Islet of Langerhans (tissue), 1 donor: ENCODE measurements at regions not wholly inside any gene's neighbourhood (a gene's known extent, or its start where the extent isn't known, plus 50 kb on each side); places are given as distances from the start of the nearest gene placed in this dataset.
A peak's percentile ranks its signal among the peaks of the same experiment; 100 is the strongest.
"Not testable (repeated sequence)": the region's sequence is repeated elsewhere in the genome, so short reads cannot be mapped to it uniquely, and the experiment has no call there.

Source experiments
- FAIRE-seq: peaks from one replicate; lab custom pipeline; 2011; peaks lifted over from hg19 to GRCh38; lab: Jason Lieb, UNC

DNA sequence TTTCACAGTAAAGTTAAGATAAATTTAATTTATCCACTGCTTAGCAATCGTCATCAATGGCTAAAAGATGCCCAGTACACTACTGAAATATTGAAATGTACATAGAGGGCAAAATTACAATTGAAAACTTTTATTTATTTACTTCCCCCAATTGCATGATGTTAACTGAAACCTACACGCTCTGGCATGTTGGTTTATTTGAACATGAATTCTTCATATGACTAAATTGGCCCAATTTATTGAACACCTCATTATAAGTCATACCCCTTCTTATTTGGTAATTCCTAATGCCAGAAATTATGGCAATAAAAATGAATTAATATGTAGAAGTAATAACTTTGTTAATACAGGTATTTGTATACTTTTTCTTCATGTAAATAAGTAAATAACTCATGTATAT, 183.0 kb upstream of the ZC3H15 start:
- FAIRE-seq = no peak

GRCh38 chr2:186304064-186304463, 182.0 kb upstream of the ZC3H15 start:
- no peak for FAIRE-seq

DNA sequence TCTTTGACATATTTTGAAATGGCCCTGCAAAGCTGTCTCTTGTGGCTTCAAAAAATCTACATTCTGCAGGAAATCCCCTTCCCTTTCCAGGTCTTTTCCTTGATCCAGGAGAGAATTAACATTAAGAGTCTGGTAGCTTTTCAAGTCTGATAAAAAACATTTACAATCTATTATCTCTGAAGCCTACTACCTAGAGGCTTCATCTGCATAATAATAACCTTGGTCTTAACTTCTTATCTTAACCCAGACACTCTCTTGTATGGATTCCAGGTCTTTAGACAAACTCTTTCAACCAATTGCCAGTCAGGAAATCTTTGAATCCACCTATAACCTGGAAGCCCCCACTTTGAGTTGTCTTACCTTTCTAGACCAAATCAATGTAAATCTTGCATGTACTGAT, 179.3 kb upstream of the ZC3H15 start:
- no peak for FAIRE-seq

GRCh38 chr2:186307871-186308270, 178.2 kb upstream of the ZC3H15 start:
- FAIRE-seq = no peak

DNA sequence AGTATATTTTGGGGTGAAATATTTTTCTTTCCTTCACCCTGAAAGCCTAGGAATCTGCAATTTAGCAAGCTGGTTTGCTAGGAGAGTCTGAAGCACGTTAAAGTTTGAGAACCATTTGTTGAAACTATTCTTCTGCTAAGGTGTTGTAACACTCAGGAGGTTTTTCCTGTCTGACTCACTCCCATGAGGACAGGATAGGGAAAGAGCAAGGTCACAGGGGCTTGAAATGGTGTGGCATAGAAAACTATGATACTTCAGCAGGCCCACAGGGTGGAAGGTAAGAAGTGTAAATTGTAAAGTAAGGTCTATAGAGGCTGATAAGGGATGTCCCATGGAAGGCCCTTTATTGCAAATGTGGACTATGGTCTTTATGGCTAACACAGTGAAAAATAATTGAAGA, 177.7 kb upstream of the ZC3H15 start:
- FAIRE-seq = no peak

DNA sequence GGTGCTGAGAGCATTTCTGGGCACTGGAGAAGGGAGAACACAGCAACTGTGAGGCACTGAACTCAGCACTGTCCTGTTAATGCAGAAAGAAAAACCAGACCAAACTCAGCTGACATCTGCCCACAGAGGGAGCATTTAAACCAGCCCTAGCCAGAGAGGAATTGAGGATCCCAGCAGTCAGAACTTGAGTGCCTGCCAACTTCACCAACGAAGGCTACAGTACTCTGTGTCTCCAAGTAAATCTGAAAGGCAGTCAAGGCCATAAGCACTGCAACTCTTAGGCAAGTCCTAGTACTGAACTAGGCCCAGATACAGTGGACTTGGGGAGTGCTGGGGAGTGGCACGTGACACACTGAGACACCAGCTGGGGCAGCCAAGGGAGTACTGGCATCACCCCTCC, 176.2 kb upstream of the ZC3H15 start:
- no peak for FAIRE-seq

GRCh38 chr2:186319105-186319504, 167.0 kb upstream of the ZC3H15 start:
- FAIRE-seq = no peak

- no peak for FAIRE-seq
Observed at GRCh38 chr2:186325827-186326535, 160.1 kb upstream of the ZC3H15 start.

- no peak for FAIRE-seq
Observed at GRCh38 chr2:186327251-186327868, 158.7 kb upstream of the ZC3H15 start.

DNA sequence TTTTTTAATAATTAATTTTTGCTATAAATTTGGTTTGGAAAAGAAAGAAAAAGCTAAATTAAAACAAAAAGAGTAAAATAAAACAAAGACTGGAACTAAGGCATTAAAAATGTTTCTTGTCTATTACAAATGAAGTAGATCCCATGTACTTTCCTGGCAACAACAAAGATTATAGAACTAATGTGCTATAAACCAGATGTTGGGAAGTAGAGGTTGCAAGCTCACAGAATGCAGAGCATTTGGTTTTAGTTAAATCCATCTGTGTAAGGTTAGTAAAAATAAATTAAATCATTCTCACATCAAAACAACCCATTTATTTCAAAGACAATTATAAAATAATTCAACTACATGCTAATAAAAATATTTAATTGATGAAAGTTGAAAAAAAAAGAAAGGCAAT, 157.2 kb upstream of the ZC3H15 start:
- FAIRE-seq = no peak

GRCh38 chr2:186330050-186330449, 156.0 kb upstream of the ZC3H15 start:
- FAIRE-seq = peak; percentile 5

GRCh38 chr2:186339716-186340115, 146.3 kb upstream of the ZC3H15 start:
- FAIRE-seq = no peak

GRCh38 chr2:186342029-186342428, 144.0 kb upstream of the ZC3H15 start:
- no peak for FAIRE-seq

DNA sequence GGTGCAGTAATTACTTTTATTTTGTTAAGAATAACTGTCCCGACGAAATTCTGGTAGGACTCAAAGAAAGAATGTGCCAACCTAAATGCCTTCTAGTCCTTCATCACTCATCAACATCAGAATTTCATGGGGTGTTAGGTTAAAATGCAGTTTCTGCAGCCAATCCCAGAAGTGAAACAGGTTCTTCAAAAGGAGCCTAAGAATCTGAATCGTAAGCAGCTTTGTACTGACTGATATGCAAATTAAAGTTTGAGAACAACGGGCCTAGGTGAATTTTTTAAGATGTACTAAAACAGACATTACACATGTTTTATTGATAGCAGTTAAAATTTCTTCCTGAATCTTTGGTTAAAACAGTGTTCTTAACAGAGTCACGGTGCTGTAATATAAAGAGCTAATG, 140.3 kb upstream of the ZC3H15 start:
- FAIRE-seq = no peak

DNA sequence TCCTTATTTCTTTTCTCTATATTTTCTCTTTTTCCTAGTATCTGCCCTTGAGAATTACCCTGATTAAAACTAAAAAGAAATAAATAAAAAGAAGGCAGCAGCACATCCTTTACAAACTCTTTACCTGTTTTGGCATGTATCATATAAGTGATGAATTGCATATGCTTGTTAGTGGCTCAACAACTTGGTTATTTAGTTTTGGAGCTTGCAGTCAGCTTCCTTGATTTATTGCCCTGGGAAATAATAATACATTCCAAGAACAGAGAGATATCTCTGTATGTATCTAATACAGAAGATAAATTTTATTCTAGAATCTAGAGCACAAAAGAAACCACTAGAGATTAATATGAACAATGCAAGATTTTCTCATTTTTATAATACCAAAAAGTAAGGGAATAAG, 139.8 kb upstream of the ZC3H15 start:
- no peak for FAIRE-seq

GRCh38 chr2:186347472-186347871, 138.6 kb upstream of the ZC3H15 start:
- FAIRE-seq = peak; percentile 100

- peak; percentile 27 for FAIRE-seq
Observed at GRCh38 chr2:186348200-186348599, 137.9 kb upstream of the ZC3H15 start.

- FAIRE-seq = peak; percentile 13
Observed at GRCh38 chr2:186349508-186349907, 136.6 kb upstream of the ZC3H15 start.

DNA sequence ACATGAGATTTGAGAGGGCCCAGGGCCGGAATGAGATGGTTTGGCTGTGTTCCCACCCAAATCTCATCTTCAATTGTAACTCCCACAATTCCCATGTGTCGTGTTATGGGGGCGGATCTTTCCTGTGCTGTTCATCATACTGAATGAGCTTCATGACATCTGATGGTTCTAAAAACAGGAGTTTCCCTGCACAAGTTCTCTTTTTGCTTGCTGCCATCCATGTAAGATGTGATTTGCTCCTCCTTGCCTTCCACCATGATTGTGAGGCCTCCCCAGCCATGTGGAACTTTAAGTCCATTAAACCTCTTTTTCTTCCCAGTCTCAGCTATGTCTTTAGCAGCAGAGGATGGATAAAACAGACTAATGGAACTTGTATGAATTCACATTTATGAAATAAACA, 131.9 kb upstream of the ZC3H15 start:
- FAIRE-seq = not testable (repeated sequence)

DNA sequence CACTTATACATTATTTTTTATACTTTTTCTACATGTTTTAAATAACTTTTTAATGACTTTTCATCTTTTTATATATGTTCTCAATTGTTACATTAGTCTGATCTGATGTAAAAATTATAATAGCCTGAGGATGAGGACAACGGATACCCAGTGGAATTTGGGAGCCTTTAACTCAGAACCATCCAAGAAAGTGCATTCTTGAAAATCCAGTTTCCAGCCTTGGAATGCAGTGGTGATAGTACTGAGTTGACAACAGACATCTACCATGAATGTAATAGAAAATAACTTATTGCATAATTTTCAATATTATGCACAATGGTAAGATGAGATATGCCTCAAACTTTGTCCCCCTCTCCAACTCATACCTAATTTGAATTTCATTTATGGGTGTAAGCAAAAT, 120.7 kb upstream of the ZC3H15 start:
- no peak for FAIRE-seq

DNA sequence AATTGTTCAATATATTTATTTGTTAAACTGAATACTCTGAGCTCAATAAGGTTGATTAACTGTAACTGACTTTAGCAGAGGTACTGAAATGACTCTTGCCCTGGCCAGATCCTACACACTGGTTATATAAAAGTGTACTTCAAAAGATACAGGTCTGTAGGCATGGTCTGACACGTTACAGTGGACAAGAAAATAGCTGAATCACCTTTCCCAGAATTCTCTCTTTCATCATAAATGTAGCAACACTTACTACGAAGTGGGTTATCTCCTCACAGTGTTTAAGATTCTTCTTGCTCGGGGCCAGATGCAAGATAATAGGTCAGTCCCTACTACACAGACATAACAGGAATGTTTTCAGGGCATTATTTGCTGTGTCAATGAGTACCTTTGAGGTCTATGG, 107.0 kb upstream of the ZC3H15 start:
- FAIRE-seq = no peak

GRCh38 chr2:186380805-186381204, 105.3 kb upstream of the ZC3H15 start:
- FAIRE-seq = no peak

GRCh38 chr2:186381573-186381972, 104.5 kb upstream of the ZC3H15 start:
- no peak for FAIRE-seq

DNA sequence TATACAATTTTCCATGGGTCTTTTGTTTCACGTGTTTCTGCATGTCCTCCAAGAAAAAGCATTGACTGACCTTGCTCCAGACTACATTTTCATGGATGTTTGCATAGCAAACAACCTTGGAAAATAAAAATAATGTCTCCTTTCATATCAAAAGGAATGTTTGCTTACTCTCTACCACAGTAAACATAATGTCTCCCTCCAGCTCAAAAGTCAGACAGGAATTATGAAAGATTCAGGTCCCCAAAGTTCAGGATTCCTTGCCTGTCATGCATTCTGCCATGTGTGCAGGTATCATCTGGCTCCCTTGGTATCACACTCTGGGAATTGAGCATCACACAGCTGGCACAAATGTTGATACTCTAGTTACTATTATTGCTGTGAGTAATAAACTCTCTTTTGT, 103.1 kb upstream of the ZC3H15 start:
- no peak for FAIRE-seq
